PC-3 (cell line): ENCODE measurements at regions not wholly inside any gene's neighbourhood (a gene's known extent, or its start where the extent isn't known, plus 50 kb on each side); places are given as distances from the start of the nearest gene placed in this dataset.

Experiments
- CTCF ChIP-seq: fragments of 300-600 bp; sonication (generic); conservative IDR thresholded peaks from 2 replicates; pipeline ENCODE4 v1.5.1; 2017; ENCODE audit warnings: antibody characterized with exemption, low read depth, mild to moderate bottlenecking, low read length
- EZH2 ChIP-seq: fragments of 300-600 bp; sonication (generic); IDR thresholded peaks from one replicate; pipeline ENCODE4 v1.6.1; 2017; ENCODE audit warnings: antibody characterized with exemption, mild to moderate bottlenecking, low read length; ENCODE audit not compliant: unreplicated experiment

GRCh38 chr2:59196491-59196890, 955.4 kb upstream of the FANCL start:
- no peak for TF ChIP-seq CTCF
- no peak for TF ChIP-seq EZH2
